Activated B cell treated with CpG ODN at 0.5 μM for 24 hours (primary cell): ENCODE measurements at regions not wholly inside any gene's neighbourhood (a gene's known extent, or its start where the extent isn't known, plus 50 kb on each side); places are given as distances from the start of the nearest gene placed in this dataset.

Experiments
- ATAC-seq: fragments of 200-7000 bp; cut with Tn5 transposase; one replicate; pipeline ENCODE4 v1.10.0; 2021; ENCODE audit warnings: low read depth, mild to moderate bottlenecking, moderate library complexity
- CTCF ChIA-PET: fragments of 350-600 bp; sonication (Branson Sonifier 250); formaldehyde crosslinking; loops from one replicate; lab custom pipeline; 2021; ENCODE audit warnings: antibody characterized with exemption; lab: Charles Lee
- POLR2A ChIA-PET: fragments of 350-600 bp; sonication (Branson Sonifier 250); formaldehyde crosslinking; loops from one replicate; lab custom pipeline; 2021; ENCODE audit warnings: antibody characterized with exemption; lab: Charles Lee
- DNase-seq: peaks from one replicate; pipeline ENCODE4 v3.0.0; 2022
- H3K27ac Mint-ChIP-seq: one replicate; pipeline ENCODE4 v1.8.0; 2020; ENCODE audit warnings: mixed read lengths
- H3K27me3 Mint-ChIP-seq: one replicate; pipeline ENCODE4 v1.8.0; 2021; ENCODE audit warnings: mixed read lengths
- H3K36me3 Mint-ChIP-seq: one replicate; pipeline ENCODE4 v1.8.0; 2021; ENCODE audit warnings: low read depth, mixed read lengths
- H3K4me1 Mint-ChIP-seq: one replicate; pipeline ENCODE4 v1.8.0; 2021; ENCODE audit warnings: mixed read lengths
- H3K4me3 Mint-ChIP-seq: one replicate; pipeline ENCODE4 v1.8.0; 2020; ENCODE audit warnings: mild to moderate bottlenecking, mixed read lengths
- H3K9me3 Mint-ChIP-seq: one replicate; pipeline ENCODE4 v1.8.0; 2020; ENCODE audit warnings: mixed read lengths
- intact Hi-C: fragments of 100-400 bp; cut with micrococcal nuclease; formaldehyde crosslinking; loops from one replicate; pipeline ENCODE4 v1.15.1; 2024
- TF ChIP-seq, protein P1 (sequence below): fragments of 200-600 bp; IDR thresholded peaks from one replicate; pipeline ENCODE4 v1.8.0; 2022; ENCODE audit warnings: antibody characterized with exemption, mild to moderate bottlenecking

- POLR2A ChIA-PET = no interaction called here
- H3K27me3 Mint-ChIP-seq = no peaks in the 10 kb centered on the region
- TF ChIP-seq, protein P1, sequence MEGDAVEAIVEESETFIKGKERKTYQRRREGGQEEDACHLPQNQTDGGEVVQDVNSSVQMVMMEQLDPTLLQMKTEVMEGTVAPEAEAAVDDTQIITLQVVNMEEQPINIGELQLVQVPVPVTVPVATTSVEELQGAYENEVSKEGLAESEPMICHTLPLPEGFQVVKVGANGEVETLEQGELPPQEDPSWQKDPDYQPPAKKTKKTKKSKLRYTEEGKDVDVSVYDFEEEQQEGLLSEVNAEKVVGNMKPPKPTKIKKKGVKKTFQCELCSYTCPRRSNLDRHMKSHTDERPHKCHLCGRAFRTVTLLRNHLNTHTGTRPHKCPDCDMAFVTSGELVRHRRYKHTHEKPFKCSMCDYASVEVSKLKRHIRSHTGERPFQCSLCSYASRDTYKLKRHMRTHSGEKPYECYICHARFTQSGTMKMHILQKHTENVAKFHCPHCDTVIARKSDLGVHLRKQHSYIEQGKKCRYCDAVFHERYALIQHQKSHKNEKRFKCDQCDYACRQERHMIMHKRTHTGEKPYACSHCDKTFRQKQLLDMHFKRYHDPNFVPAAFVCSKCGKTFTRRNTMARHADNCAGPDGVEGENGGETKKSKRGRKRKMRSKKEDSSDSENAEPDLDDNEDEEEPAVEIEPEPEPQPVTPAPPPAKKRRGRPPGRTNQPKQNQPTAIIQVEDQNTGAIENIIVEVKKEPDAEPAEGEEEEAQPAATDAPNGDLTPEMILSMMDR = no peak
Measured at GRCh38 chr1:213388199-213388598, 337.2 kb downstream of the RPS6KC1 start.

DNA sequence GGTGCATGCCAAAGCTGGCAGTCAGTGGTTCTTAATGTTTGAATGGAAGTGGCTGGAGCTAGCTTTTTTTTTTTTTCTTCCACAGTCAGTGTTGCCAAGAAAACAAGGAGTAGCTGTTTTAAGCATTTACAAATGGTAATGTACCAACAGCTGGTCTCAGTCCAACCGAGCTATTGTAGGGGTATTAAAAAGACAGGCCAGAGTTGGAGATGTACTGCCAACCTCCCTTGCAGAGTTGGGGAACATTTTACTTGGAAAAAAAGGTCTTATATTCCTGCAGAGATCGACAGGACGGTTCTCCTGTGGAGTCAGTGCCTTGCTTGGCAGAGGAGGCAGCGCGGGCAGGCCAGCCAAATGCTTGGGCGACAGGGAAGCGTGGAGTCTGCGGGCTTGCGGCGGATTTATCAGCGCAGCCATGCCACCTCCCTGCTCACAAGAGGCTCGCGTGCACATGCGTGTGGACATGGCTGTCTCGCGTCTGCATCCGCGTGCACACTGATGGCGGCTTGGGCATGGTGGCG lies 338.1 kb downstream of the RPS6KC1 start:
- no peaks in the 10 kb centered on the region for H3K36me3 Mint-ChIP-seq
- POLR2A ChIA-PET = no interaction called here
- H3K4me3 Mint-ChIP-seq = no peak overlapping the region
- no peak for DNase-seq
- H3K27ac Mint-ChIP-seq = no peak overlapping the region
- intact Hi-C loops = no loop called here
- no peaks in the 10 kb centered on the region for H3K4me1 Mint-ChIP-seq
- CTCF ChIA-PET = no interaction called here
- no peaks in the 10 kb centered on the region for H3K9me3 Mint-ChIP-seq
- TF ChIP-seq, protein P1 = no peak
- no peaks in the 10 kb centered on the region for H3K27me3 Mint-ChIP-seq
- no peak for ATAC-seq

More at GRCh38 chr1:213388199-213388598, 337.2 kb downstream of the RPS6KC1 start:
- Mint-ChIP-seq H3K9me3 (no peaks in the 10 kb centered on the region), H3K36me3 (no peaks in the 10 kb centered on the region), H3K27ac (no peak overlapping the region), H3K4me3 (no peak overlapping the region), H3K4me1 (no peaks in the 10 kb centered on the region)
- ATAC-seq (no peak), DNase-seq (no peak)
- intact Hi-C loops = no loop called here
- CTCF ChIA-PET = no interaction called here

DNA sequence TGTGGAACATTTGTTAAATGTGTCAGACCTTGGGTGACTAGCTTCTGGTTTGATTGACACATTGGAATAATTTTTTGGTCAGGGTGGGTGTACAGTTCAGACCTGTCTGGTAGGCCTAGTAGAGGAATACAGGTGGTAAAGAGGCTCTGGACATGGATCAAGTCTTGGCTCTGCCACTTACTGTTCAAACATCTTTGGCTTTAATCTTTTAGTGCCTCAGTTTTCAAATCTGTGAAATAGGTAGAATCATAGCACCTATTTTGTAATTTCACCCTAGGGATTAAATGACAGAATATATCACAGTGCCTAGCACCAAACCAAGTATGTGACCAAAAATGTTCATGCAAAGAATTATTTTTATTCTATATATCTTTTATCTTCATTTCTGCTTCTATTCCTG lies 340.4 kb downstream of the RPS6KC1 start:
- Mint-ChIP-seq H3K4me1 (no peaks in the 10 kb centered on the region), H3K9me3 (no peaks in the 10 kb centered on the region), H3K27me3 (no peaks in the 10 kb centered on the region), H3K4me3 (no peak overlapping the region), H3K36me3 (no peaks in the 10 kb centered on the region), H3K27ac (no peak overlapping the region)
- ChIA-PET CTCF (interaction anchor here (0.6 kb wide), 1 partner anchor 392 kb away, joined by 3 read pairs; no protein-coding TSS in a partner anchor), POLR2A (no interaction called here)
- TF ChIP-seq, protein P1 = no peak
- no peak for ATAC-seq
- intact Hi-C loops = no loop called here
- DNase-seq = no peak

DNA sequence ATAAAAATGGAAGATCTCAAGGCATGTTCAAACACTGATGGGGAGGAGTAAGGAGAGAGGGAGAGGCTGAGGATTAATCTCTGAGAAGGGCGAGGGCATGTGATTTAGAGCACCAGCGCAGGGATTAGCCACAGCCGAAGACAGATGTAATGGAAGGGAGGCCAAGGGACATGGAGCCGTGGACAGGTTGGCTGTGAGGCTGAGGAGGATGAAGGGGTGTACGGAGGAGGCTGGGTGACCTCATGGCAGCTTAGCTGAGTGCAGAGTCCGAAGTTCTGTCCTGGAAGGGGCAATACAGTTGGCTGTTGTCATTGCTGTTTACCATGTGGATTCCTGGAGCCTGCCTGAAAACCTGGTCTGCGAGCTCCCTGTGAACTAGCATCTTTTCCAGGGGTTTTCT lies 342.8 kb downstream of the RPS6KC1 start:
- POLR2A ChIA-PET = no interaction called here
- TF ChIP-seq, protein P1 = no peak
- DNase-seq = no peak
- no peaks in the 10 kb centered on the region for H3K4me1 Mint-ChIP-seq
- H3K36me3 Mint-ChIP-seq = no peaks in the 10 kb centered on the region
- H3K9me3 Mint-ChIP-seq = no peaks in the 10 kb centered on the region
- intact Hi-C loops = no loop called here
- no peak overlapping the region for H3K27ac Mint-ChIP-seq
- CTCF ChIA-PET = no interaction called here
- no peak overlapping the region for H3K4me3 Mint-ChIP-seq
- H3K27me3 Mint-ChIP-seq = no peaks in the 10 kb centered on the region
- ATAC-seq = no peak

GRCh38 chr1:213394837-213395236 lies 343.8 kb downstream of the RPS6KC1 start:
- no peak overlapping the region for H3K27ac Mint-ChIP-seq
- POLR2A ChIA-PET = no interaction called here

More at GRCh38 chr1:213394837-213395236, 343.8 kb downstream of the RPS6KC1 start:
- intact Hi-C loops = no loop called here
- Mint-ChIP-seq H3K36me3 (no peaks in the 10 kb centered on the region), H3K4me3 (no peak overlapping the region), H3K9me3 (no peaks in the 10 kb centered on the region), H3K4me1 (no peaks in the 10 kb centered on the region), H3K27me3 (no peaks in the 10 kb centered on the region)
- TF ChIP-seq, protein P1 = no peak
- no peak for DNase-seq
- CTCF ChIA-PET = no interaction called here
- ATAC-seq = no peak
